HG03060 (cell line): ENCODE measurements at regions not wholly inside any gene's neighbourhood (a gene's known extent, or its start where the extent isn't known, plus 50 kb on each side); places are given as distances from the start of the nearest gene placed in this dataset.
"Not testable (repeated sequence)": the region's sequence is repeated elsewhere in the genome, so short reads cannot be mapped to it uniquely, and the experiment has no call there.

Experiments
- ATAC-seq: cut with Tn5 transposase; IDR thresholded peaks from one replicate; pipeline ENCODE4 v1.9.1; 2021; ENCODE audit warnings: low read depth, moderate number of reproducible peaks; ENCODE audit not compliant: unreplicated experiment

DNA sequence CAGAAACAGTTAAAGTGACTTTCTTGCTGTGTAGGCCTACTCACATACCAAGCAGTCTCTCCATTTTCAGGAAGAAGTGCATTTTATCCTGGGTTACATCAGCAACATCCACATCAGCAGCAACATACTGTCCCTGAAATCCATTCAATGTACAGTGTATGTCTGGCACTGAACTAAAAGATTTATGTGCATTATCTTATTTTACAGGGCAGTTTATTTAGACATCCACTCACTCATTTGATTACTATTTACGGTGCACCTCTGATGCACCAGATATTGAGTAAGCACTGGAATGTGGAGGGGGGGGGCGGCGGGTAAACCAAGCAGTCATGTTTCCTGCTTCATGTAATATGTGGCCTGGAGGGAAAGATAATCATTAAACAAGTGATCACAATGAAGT is 1128.2 kb downstream of the BCL11A start:
- no peak for ATAC-seq

DNA sequence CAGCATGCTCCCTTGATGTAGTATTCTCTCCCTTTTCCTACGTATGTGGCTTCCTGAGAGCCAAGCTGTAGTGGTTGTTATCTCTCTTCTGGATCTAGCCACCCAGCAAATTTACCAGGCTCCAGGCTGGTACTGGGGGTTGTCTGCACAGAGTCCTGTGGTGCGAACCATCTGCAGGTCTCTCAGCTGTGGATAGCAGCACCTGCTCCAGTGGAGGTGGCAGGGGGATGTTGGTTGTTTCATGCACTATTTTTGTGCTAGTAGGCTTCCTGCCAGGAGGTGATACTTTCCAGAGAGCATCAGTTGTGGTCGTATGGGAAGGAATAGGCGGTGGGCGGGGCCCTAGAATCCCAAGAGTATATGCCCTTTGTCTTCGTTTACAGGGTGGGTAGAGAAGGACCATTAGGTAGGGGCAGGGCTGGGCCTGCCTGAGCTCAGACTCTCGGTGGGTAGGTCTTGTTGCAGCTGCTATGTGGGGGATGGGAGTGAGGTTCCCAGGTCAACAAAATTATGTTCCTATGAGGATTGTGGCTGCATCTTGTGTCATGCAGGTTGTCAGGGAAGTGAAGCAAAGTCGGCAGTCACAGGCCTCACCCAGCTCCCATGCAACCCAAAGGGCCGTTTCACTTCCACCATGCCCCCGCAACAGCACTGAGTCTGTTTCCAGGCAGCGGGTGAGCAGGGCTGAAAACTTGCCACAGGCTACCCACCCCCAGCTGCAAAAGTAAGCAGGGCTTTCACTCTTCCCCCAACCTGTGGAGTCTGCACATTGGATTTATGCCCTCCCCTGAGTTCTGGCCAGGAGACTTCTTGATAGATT is 1139.5 kb downstream of the BCL11A start:
- no peak for ATAC-seq

DNA sequence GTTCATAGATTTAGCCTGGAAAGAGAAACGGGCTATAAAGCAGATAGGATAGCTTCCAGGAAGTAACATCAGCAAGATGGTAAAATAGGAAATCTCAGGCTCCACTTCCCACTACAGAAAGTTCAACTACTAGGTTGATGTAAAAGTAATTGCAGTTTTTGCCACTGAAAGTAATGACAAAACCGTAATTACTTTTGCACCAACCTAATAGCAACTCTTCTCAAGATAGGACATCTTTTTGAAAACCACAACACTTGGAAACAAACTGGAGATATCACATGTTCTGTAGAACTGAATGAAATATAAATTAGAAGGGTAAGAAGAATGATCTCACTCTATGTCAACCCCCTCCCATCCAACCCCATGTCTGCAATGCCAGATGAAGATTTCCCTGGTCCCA is 1154.3 kb downstream of the BCL11A start:
- ATAC-seq, result no peak

DNA sequence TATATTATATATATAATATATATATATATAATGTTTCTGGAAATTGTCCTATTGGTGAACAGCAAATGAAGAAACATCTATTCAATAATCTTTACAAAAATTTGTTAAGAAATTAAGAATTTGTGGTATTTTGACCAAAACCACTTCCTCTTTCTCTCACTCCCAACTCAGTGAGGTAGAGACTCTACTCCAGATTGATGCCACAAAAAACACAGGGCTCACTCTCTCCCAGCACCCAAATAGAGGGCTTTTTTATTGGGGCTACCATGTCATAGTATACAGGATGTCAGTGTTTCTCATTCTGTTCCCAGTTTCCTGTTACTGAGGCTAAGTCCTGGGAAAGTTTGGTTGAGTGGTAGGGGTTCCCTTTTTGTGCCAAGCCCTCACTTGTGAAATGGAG is 1155.4 kb downstream of the BCL11A start:
- no peak for ATAC-seq

DNA sequence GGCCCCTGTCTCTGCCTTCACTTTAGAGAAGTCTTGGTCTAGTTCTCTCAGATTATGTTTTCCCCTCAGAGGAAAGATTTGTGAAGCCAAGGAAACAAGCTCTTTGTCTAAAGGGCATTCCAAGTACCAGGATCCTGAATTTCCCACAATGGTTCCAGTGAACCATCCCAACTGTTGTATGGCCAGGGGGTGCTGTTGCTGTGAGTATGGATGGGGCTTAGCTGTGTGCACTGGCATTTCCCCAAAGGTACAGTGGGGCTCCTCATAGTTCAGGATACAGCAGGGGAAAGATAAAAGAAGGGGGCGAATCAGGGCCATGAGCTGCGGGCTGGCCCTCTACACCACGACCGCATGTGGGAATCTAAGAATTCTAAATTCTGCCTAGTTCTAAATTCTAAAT is 1154.0 kb upstream of the FANCL start:
- ATAC-seq, result no peak

DNA sequence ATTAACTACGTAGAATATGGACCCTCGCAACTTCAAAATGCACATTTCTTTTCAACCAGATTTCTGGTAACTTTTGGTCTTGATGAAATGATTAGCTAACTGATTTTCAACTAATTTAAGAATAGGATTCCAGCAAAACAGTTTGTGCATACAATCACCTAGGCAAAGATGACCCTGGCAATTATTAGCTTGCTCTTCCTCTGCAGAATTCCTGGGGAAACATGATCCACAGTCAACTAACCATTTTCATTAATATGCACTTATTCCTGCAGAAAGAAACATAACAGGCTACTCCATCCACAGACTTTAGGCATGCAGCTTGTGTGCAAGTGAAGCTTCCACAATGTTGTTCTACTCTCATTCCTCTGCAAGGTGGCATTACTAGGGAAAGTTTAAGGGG is 1150.8 kb upstream of the FANCL start:
- no peak for ATAC-seq

DNA sequence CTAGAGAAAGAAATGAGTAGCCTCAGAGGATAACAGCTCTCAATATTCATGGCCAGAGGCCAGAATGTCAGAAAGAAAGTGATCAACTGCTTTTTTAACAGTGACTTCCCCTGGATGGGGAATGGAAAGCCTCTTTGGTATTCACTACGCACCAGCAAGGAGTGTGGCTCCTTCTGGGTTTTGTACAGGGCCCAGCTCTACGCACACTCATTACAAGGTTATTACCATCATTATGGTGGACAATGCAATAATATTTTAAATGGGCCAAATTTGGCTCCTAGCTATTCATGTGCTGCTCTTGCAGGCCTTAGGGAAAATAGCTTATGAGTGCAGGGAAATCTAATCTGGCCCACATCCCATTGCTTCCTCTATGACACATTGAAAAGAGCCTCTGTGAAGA is 1149.5 kb upstream of the FANCL start:
- ATAC-seq, result no peak

DNA sequence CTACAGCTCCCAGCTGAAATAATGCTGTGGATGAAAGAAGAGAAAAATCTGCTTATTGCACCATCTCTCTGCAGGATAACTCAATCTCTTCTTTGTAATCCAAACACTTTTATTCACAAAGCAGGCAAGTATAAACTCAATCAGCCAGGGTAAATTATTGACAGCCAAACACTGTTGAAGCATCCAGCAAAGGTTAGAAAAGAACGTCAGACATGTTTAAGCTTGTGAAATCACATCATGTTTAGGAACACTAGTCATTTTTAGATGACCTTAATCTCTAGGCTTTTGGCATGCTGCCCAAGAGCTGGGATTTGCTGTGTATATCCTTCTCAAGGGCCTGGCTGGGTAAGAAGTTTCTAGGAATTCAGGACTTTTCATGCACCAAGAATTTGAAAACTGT is 1148.1 kb upstream of the FANCL start:
- ATAC-seq, result no peak

DNA sequence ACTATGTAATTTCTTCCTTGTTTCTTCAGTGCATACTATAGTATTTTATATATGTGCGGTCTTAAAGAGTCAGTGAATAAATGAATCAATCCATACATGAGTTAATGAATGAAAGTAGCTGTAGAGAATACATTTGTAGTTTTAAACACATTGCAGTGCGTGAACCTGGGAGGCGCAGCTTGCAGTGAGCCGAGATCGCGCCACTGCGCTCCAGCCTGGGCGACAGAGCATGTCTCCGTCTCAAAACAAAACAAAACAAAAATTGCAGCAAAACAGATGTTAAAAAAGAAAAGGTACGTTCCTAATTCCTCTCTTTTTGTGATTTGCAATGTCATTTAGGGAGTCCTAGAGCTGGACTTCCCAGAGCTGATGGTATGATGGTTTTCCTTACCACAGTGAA is 1144.8 kb upstream of the FANCL start:
- ATAC-seq, result no peak

DNA sequence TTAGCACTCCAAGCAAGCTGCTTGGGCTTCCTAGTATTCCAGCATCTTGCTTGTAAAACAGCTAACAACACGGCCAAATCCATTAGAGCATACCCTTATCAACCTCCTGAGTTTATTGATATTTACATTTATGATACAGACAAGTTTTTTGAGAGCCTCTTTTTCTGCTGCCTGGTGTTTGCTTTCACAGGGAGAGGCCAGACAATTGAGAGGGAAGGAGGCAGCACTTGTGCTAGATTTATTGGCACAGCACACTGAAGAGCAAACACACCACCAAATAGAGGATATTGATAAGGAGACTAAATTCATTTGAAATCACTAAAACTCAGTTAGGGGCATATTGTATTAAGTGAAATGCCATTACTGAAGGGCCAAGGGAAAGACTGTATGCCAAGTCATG is 1142.3 kb upstream of the FANCL start:
- ATAC-seq, result no peak

DNA sequence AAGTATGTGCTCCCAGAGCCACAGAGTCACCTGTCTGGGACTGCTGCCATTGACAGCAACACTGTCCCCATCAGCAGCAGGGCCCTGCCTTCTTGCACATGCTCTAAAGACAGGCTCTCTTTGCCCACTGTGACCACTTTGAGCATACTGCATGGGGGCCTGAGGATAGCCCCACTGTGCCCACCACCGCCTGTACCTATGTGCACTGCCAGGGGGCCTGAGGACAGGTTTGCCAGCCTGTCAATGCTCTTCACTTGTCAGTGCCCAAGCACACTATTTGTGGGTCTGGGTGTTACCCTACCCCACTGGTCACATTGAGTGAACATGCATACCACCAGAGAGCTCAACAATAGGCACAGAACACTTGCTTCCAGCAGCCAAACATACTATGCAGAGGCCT is 1137.0 kb upstream of the FANCL start:
- ATAC-seq, result no peak

DNA sequence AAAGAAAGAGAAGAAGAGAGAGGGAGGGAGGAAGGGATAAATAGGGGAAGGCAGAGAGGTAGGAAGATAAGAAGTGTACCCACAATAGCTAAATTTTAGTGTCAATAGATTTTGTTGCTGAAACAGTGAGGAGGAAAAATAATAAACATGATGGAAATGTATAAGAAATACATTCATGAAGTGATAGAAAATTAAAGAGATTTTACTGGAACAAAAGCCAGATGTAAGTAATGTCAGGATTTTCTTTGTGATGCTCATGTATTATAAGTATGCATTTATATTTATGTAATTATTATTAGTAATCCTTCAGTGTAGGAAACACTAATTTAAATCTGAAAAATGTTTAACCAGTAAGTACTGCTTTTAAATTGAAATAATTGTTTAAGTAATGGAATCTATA is 1125.2 kb upstream of the FANCL start:
- ATAC-seq, result no peak

DNA sequence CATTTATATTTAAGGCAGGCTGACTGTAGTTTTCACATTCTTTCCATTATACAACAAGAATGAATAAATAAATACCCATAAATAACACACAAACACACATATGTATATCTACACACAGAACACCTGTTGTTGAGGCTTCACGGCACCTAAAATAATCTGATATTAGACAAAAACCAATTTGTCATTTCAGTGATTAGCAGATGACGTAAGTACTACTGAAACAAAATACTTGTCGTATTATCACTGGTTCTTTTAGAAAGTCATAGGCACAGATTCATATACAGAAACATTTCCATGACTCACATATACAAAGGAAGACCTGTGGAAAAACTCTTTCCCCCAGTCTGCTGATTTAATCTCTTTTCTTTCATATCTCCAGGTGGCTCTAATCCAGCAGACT is 1113.4 kb upstream of the FANCL start:
- ATAC-seq, result no peak

DNA sequence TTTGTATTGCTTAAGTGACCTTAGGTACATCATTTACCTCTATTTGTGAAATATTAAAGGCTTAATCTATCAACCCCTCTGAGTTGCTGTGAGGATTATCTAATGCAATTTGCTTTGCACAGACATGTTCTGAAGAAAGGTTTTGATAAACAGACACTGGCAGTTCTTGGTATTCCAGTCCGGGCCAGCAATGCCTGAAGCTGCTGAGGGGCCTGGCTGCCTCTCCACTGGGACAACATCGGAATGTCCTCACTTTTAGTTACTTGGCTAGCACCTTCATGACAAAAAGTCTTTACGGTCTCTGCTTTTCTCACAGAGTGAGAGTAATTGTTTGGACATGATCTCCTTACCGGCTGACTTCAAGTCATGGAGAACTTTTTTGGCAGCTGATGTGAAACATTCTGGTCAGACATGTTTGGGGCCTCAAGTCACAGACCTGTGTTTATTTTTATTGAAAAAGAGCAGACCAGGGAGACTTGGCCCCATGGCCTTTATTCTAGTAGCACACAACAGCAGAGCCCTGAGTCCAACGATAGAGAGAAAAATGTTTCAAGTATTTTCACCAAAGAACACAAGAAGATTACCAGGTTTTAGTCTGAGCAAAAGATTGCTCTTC is 1112.3 kb upstream of the FANCL start:
- no peak for ATAC-seq

DNA sequence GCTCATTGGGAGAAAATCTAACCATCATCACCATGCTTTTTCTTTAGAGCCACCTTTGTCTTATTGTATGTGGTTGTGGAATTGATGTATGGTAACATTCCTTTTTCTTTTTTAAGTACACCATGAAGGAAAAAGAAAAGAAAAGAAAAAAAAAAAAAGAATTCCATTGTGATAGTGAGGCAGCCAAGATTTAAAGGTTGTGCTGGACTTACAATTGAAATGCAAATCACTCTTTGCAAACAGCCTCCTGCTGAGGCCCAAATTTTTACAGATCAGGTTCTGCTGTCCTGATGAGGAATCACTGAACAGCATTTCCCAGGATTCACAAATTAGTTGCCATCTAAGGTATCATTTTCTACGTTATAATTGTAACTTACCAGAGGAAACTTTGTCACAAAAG is 1101.0 kb upstream of the FANCL start:
- ATAC-seq, result no peak

DNA sequence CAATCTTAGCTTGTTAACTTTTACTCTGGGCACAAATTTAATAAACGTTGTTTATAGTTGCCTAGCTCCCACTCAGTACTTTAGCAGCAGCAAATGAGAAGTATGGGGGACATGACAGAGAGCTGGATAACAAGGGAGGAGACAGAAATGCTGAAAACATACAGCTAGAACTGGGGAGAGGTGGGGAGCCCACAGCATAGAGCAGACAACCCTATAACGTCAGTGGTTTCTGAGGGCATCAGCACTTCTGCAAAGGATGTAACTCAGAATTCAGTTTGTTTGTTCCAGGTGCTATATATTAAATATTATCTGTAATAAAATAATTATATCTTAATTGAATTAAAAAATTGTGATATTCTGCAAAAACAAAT is 1098.7 kb upstream of the FANCL start:
- no peak for ATAC-seq

DNA sequence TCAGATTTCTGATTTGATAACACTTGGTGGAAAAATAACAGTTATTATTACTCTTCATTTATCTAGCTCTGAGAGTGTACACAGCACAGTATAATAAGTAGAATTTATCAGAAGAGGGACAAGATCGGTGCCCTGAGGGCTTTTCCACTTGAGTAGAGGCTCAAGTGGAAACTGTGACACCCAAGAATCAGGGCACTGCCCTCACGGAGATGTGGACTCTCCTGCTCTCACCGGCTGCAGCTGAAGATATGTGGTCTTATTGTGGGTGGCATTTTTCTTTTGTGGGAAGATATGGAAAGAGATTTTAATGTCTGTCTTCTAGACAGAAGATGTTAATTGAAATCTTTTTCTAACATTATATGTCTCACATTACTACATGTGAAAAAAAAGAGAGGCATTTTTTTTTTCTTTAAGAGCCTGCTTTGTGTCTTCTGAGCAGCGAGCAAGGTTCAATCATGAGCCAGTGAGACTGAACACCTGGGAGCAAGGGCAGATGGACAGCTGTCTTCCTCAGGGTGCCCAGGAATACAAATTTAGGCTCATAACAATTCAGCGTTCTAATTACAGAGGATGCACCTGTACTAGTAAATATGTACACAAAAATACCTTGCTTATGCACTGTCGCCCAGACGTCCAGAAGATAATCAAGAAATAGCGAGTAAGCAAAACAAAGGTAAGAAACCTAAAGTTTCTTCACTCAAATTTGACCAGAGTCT is 1098.2 kb upstream of the FANCL start:
- no peak for ATAC-seq

DNA sequence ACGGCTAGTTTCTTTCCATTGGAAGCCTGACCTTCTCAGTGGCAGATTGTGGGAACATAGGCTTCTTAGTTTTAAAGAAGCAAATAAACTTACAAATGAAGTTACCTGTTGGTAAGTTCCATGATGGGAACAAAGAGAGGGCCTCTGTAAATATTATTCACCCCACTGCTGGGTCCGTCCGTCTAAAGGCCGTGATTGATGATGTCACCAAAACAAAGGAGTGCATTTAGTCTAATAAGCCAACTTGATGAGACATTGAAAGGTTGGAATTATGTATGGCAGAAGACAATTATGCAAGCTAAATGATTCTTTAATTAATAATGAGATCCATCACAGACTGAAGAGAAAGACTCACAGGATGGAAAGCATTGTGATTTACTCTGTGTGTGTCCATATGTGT is 1091.9 kb upstream of the FANCL start:
- ATAC-seq, result no peak

DNA sequence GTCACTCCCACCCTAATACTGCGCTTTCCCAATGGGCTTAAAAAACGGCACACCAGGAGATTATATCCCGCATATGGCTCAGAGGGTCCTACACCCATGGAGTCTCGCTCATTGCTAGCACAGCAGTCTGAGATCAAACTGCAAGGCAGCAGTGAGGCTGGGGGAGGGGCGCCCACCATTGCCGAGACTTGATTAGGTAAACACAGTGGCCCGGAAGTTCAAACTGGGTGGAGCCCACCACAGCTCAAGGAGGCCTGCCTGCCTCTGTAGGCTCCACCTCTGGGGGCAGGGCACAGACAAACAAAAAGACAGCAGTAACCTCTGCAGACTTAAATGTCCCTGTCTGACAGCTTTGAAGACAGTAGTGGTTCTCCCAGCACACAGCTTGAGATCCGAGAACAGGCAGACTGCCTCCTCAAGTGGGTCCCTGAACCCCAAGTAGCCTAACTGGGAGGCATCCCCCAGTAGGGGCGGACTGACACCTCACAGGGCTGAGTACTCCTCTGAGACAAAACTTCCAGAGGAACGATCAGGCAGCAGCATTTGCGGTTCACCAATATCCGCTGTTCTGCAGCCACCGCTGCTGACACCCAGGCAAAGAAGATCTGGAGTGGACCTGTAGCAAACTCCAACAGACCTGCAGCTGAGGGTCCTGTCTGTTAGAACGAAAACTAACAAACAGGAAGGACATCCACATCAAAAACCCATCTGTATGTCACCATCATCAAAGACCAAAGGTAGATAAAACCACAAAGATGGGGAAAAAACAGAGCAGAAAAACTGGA is 1085.6 kb upstream of the FANCL start:
- not testable (repeated sequence) for ATAC-seq

DNA sequence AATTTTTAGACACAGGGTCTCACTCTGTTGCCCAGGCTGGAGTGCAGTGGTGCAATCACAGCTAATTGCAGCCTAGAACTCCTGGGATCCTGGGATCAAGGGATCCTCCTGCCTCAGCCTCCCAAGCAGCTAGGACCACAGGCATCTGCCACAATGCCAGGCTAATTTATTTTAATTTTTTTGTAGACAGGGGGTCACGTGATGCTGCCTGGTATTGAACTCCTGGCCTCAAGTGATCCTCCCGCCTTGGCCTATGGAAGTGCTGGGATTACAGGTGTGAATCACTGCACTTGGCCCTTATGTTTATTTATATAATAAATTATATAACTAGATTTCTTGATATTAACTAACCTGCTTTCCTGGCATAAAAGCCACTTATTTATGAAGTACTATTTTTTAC is 1081.7 kb upstream of the FANCL start:
- ATAC-seq, result no peak

DNA sequence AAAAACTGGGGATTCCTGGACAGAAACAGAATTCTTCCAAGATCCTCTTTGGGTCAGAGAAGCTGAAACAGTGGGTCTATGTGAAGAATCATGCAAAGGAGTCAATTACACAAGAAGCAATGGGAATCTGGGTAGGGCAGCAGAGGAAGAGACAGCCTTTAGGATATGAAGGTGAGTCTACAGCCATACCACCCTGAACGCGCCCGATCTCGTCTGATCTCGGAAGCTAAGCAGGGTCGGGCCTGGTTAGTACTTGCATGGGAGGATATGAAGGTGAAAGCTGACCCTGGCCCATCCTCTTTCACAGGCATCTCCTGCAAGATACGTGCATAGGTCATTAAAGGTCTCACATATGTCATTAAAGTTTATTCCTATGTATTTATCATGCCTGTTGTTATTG is 1080.9 kb upstream of the FANCL start:
- ATAC-seq, result no peak
